ENCODE measurements at regions not wholly inside any gene's neighbourhood (a gene's known extent, or its start where the extent isn't known, plus 50 kb on each side); places are given as distances from the start of the nearest gene placed in this dataset.

- H4K20me1 ChIP-seq (ENCODE audit: insufficient read depth, low read length), result no peaks in the 10 kb centered on the region
- H2BK120ac ChIP-seq (ENCODE audit: low read depth, low read length), result no peak overlapping the region
- no CpG with 5 or more reads among the region's 1 CpG for WGBS, 2 experiments (ENCODE audit: extremely low coverage in 2 of 2, insufficient read length in 1 of 2)
- no peak overlapping the region for H3K4ac ChIP-seq (ENCODE audit: low read depth, low read length)
- no peak overlapping the region for H3K9ac ChIP-seq (ENCODE audit: low read depth, low read length)
- no peak overlapping the region for H2BK20ac ChIP-seq (ENCODE audit: low read depth, low read length)
- H2AK9ac ChIP-seq (replicated peaks; ENCODE audit: low read depth, low read length, poor library complexity), result no peak overlapping the region
- intact Hi-C loops (cut with micrococcal nuclease), result no loop called here
- no TSS peak for BruUV-seq (replicated peaks)
- no peak overlapping the region for H2AFZ ChIP-seq (replicated peaks; ENCODE audit: low read length, poor library complexity)
- no peak overlapping the region for H2BK15ac ChIP-seq (ENCODE audit: low read depth, low read length)
- H2AK5ac ChIP-seq (ENCODE audit: low read depth, low read length), result no peak overlapping the region
- dilution Hi-C loops (cut with HindIII; ENCODE audit: low sequenced_read_pairs, unreplicated experiment), result no loop called here
- no peak overlapping the region for H4K91ac ChIP-seq (ENCODE audit: insufficient read depth, low read depth, low read length)
- no peaks in the 10 kb centered on the region for H3K36me3 ChIP-seq (ENCODE audit: control insufficient read depth, insufficient read depth, low read length)
- no peak overlapping the region for H3K14ac ChIP-seq (replicated peaks; ENCODE audit: low read depth, low read length)
- ATAC-seq (ENCODE audit: low read depth), result no peak
- H3K18ac ChIP-seq (ENCODE audit: low read depth, low read length), result no peak overlapping the region
- H4K8ac ChIP-seq (ENCODE audit: low read depth in 2 of 2, low read length in 2 of 2), result no peak overlapping the region
- no peak for DNase-seq
- H3K4me2 ChIP-seq (ENCODE audit: low read depth, low read length), result no peak overlapping the region
- no peak overlapping the region for H3K27ac ChIP-seq (ENCODE audit: insufficient read depth, low read length)
- TF ChIP-seq CTCF (conservative IDR thresholded peaks at IDR 0.05; ENCODE audit: low read depth, low read length) (no peak), CHD1 (IDR thresholded peaks at IDR 0.05; ENCODE audit: low read depth, low read length) (no peak), FOS (IDR thresholded peaks at IDR 0.05; ENCODE audit: low read depth, low read length) (no peak), RAD21 (IDR thresholded peaks at IDR 0.05; ENCODE audit: low read length) (no peak), RFX5 (IDR thresholded peaks at IDR 0.05; ENCODE audit: low read depth, low read length) (no peak), MAFK (IDR thresholded peaks at IDR 0.05; ENCODE audit: low read depth, low read length) (no peak), USF2 (IDR thresholded peaks at IDR 0.05; ENCODE audit: low read depth, low read length) (no peak), POLR2A (IDR thresholded peaks at IDR 0.05; ENCODE audit: low read depth, low read length) (no peak), BHLHE40 (IDR thresholded peaks at IDR 0.05; ENCODE audit: low read depth, low read length) (no peak), MXI1 (IDR thresholded peaks at IDR 0.05; ENCODE audit: borderline replicate concordance, low read depth, low read length) (no peak), NFE2L2 (IDR thresholded peaks at IDR 0.05; ENCODE audit: low read depth, low read length) (no peak), RCOR1 (IDR thresholded peaks at IDR 0.05; ENCODE audit: insufficient replicate concordance, low read length) (no peak), SMC3 (IDR thresholded peaks at IDR 0.05; ENCODE audit: low read depth, low read length) (no peak), MAZ (IDR thresholded peaks at IDR 0.05; ENCODE audit: borderline replicate concordance, low read depth, low read length) (no peak), CEBPB (IDR thresholded peaks at IDR 0.05; ENCODE audit: low read depth, low read length) (no peak)
- TF ChIP-seq, protein P1, sequence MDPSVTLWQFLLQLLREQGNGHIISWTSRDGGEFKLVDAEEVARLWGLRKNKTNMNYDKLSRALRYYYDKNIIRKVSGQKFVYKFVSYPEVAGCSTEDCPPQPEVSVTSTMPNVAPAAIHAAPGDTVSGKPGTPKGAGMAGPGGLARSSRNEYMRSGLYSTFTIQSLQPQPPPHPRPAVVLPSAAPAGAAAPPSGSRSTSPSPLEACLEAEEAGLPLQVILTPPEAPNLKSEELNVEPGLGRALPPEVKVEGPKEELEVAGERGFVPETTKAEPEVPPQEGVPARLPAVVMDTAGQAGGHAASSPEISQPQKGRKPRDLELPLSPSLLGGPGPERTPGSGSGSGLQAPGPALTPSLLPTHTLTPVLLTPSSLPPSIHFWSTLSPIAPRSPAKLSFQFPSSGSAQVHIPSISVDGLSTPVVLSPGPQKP (IDR thresholded peaks at IDR 0.05; ENCODE audit: borderline replicate concordance, low read depth, low read length), result no peak
- H3K9me3 ChIP-seq (ENCODE audit: control insufficient read depth, insufficient read depth, low read length), result no peaks in the 10 kb centered on the region
- ChIA-PET POLR2A (ENCODE audit: unreplicated experiment) (no interaction called here), CTCF (no interaction called here)
- H4K5ac ChIP-seq (ENCODE audit: low read depth, low read length), result no peak overlapping the region
- H3K4me1 ChIP-seq (ENCODE audit: control insufficient read depth, insufficient read depth, low read length), result no peaks in the 10 kb centered on the region
- H3K56ac ChIP-seq (ENCODE audit: extremely low read depth, insufficient read depth, low read length), result no peak overlapping the region
- no peak overlapping the region for H3K4me3 ChIP-seq (ENCODE audit: insufficient read depth, low read depth, low read length)
- no peaks in the 10 kb centered on the region for H3K79me1 ChIP-seq (ENCODE audit: low read depth in 1 of 2, low read length in 2 of 2)
- H3K27me3 ChIP-seq (ENCODE audit: control insufficient read depth, insufficient read depth, low read length), result no peaks in the 10 kb centered on the region
- no peak overlapping the region for H3K23ac ChIP-seq (ENCODE audit: low read depth, low read length)
- no peaks in the 10 kb centered on the region for H3K9me1 ChIP-seq (ENCODE audit: insufficient read depth, low read length)
- in situ Hi-C loops (cut with MboI; ENCODE audit: low sequenced_read_pairs), result no loop called here
- H2BK5ac ChIP-seq (ENCODE audit: low read depth, low read length, poor library complexity, severe bottlenecking), result no peak overlapping the region
Observed at GRCh38 chr4:137333031-137333430, 199.3 kb downstream of the PCDH18 start.

Measured in IMR-90 (cell line).